Endothelial cell of umbilical vein (primary cell): ENCODE measurements at regions not wholly inside any gene's neighbourhood (a gene's known extent, or its start where the extent isn't known, plus 50 kb on each side); places are given as distances from the start of the nearest gene placed in this dataset.

Experiments used
- BruUV-seq: library from RNA; stranded (reverse); fragments of 400-500 nt; replicated peaks from 2 replicates; lab custom pipeline; 2021; lab: Mats Ljungman, UMichigan
- CTCF ChIA-PET: fragments of 300-600, 350-600 bp; sonication (Branson Sonifier 250); formaldehyde crosslinking; loops from one replicate; lab custom pipeline; 2021; ENCODE audit warnings: antibody characterized with exemption, inconsistent platforms; lab: Charles Lee
- POLR2A ChIA-PET: fragments of 300-600, 350-600 bp; sonication (Branson Sonifier 250); formaldehyde crosslinking; loops from one replicate; lab custom pipeline; 2021; ENCODE audit warnings: antibody characterized with exemption, inconsistent platforms; lab: Charles Lee
- DNase-seq: peaks from one replicate; pipeline ENCODE4 v3.0.0-alpha.2; 2011; ENCODE audit warnings: low read depth, low spot score
- FAIRE-seq: peaks from 2 replicates; lab custom pipeline; 2011; peaks lifted over from hg19 to GRCh38; lab: Jason Lieb, UNC
- H2AFZ ChIP-seq: 2 replicates; pipeline ENCODE4 v1.6.0; 2012; ENCODE audit warnings: low read depth, low read length, control low read depth, inconsistent platforms
- H3K27ac ChIP-seq: 2 replicates; pipeline ENCODE4 v1.5.1; 2011; ENCODE audit warnings: low read depth, mild to moderate bottlenecking, control low read depth, low read length, moderate library complexity; ENCODE audit not compliant: insufficient read depth
- H3K27me3 ChIP-seq, 2 experiments: 2 replicates each; pipeline versions ENCODE4 v1.6.0 to v1.6.1; 2011; ENCODE audit warnings: low read length in 2 of 2, mixed read lengths in 1 of 2; ENCODE audit not compliant: control insufficient read depth in 2 of 2, insufficient read depth in 2 of 2
- H3K36me3 ChIP-seq, 2 experiments: 2 replicates in 1 of 2; 3 replicates in 1 of 2; pipeline ENCODE4 v1.5.1; 2011; ENCODE audit warnings: low read length in 2 of 2, mild to moderate bottlenecking in 1 of 2, moderate library complexity in 1 of 2; ENCODE audit not compliant: control insufficient read depth in 2 of 2, insufficient read depth in 2 of 2; ENCODE audit errors: extremely low read depth in 1 of 2
- H3K4me1 ChIP-seq: 3 replicates; pipeline ENCODE4 v1.5.1; 2011; ENCODE audit warnings: mild to moderate bottlenecking, low read length; ENCODE audit not compliant: control insufficient read depth, insufficient read depth; ENCODE audit errors: extremely low read depth
- H3K4me2 ChIP-seq: 2 replicates; pipeline ENCODE4 v1.6.1; 2011; ENCODE audit warnings: low read length, control low read depth, mixed read lengths; ENCODE audit not compliant: insufficient read depth
- H3K4me3 ChIP-seq, 3 experiments: fragments of 200-600 bp in 1 of 3; sonication (generic), shearing (Covaris generic) in 1 of 3; replicated peaks in 1 of 3; 2 replicates each; pipeline ENCODE4 v1.5.1; 2011 to 2016; ENCODE audit warnings: control low read depth in 3 of 3, low read length in 3 of 3, mild to moderate bottlenecking in 2 of 3, inconsistent platforms in 1 of 3, low read depth in 1 of 3, moderate library complexity in 1 of 3; ENCODE audit not compliant: insufficient read depth in 1 of 3
- H3K79me2 ChIP-seq: 2 replicates; pipeline ENCODE4 v1.6.0; 2012; ENCODE audit warnings: low read length, inconsistent platforms; ENCODE audit not compliant: control insufficient read depth, insufficient read depth
- H3K9ac ChIP-seq: replicated peaks from 2 replicates; pipeline ENCODE3; 2011; ENCODE audit warnings: low read length, control low read depth; ENCODE audit not compliant: insufficient read depth; ENCODE audit errors: extremely low read depth
- H3K9me1 ChIP-seq: replicated peaks from 3 replicates; pipeline ENCODE4 v1.6.0; 2011; ENCODE audit warnings: mild to moderate bottlenecking, low read length; ENCODE audit not compliant: control insufficient read depth, insufficient read depth; ENCODE audit errors: extremely low read depth
- H3K9me3 ChIP-seq: replicated peaks from 2 replicates; pipeline ENCODE4 v1.5.1; 2012; ENCODE audit warnings: low read length, inconsistent platforms; ENCODE audit not compliant: control insufficient read depth, insufficient read depth
- H4K20me1 ChIP-seq: replicated peaks from 2 replicates; pipeline ENCODE3; 2011; ENCODE audit warnings: mild to moderate bottlenecking, low read length; ENCODE audit not compliant: control insufficient read depth, insufficient read depth; ENCODE audit errors: extremely low read depth
- EZH2 ChIP-seq: IDR thresholded peaks from 2 replicates; pipeline ENCODE4 v1.6.1; 2012; ENCODE audit warnings: borderline replicate concordance, low read depth, mild to moderate bottlenecking, moderate library complexity, low read length, inconsistent platforms; ENCODE audit not compliant: severe bottlenecking
- FOS ChIP-seq: IDR thresholded peaks from 2 replicates; pipeline ENCODE4 v1.6.1; 2011; ENCODE audit warnings: mild to moderate bottlenecking, low read length, moderate library complexity, borderline replicate concordance; ENCODE audit not compliant: insufficient read depth
- GATA2 ChIP-seq: IDR thresholded peaks from 2 replicates; pipeline ENCODE4 v1.7.0; 2011; ENCODE audit warnings: low read depth, mild to moderate bottlenecking, moderate library complexity, mixed read lengths, low read length; ENCODE audit not compliant: insufficient read length, insufficient read depth
- MYC ChIP-seq: IDR thresholded peaks from one replicate; pipeline ENCODE4 v1.6.1; 2011; ENCODE audit warnings: mild to moderate bottlenecking, low read depth, low read length
- dilution Hi-C: fragments of 300-500 bp; cut with MboI; formaldehyde crosslinking; loops from one replicate; pipeline ENCODE4 v1.15.0; 2019; ENCODE audit warnings: low sequenced_read_pairs; ENCODE audit not compliant: extremely low pct_ligation_motif_present
- intact Hi-C: fragments of 100-400 bp; cut with micrococcal nuclease; formaldehyde crosslinking; loops from one replicate; pipeline ENCODE4 v1.10.0; 2022
- TF ChIP-seq, protein P1 (sequence below), 2 donors: IDR thresholded peaks; 1 replicate in 1 of 2; 2 replicates in 1 of 2; pipeline ENCODE4 v1.5.1; 2011; ENCODE audit warnings: low read length in 2 of 2, mild to moderate bottlenecking in 2 of 2, moderate library complexity in 2 of 2, control low read depth in 1 of 2, inconsistent platforms in 1 of 2, low read depth in 1 of 2; ENCODE audit not compliant: insufficient read depth in 1 of 2; ENCODE audit errors: extremely low read depth in 1 of 2
- TF ChIP-seq, protein P2 (sequence below): IDR thresholded peaks from 2 replicates; pipeline ENCODE4 v1.6.1; 2011; ENCODE audit not compliant: insufficient read depth, insufficient read length

DNA sequence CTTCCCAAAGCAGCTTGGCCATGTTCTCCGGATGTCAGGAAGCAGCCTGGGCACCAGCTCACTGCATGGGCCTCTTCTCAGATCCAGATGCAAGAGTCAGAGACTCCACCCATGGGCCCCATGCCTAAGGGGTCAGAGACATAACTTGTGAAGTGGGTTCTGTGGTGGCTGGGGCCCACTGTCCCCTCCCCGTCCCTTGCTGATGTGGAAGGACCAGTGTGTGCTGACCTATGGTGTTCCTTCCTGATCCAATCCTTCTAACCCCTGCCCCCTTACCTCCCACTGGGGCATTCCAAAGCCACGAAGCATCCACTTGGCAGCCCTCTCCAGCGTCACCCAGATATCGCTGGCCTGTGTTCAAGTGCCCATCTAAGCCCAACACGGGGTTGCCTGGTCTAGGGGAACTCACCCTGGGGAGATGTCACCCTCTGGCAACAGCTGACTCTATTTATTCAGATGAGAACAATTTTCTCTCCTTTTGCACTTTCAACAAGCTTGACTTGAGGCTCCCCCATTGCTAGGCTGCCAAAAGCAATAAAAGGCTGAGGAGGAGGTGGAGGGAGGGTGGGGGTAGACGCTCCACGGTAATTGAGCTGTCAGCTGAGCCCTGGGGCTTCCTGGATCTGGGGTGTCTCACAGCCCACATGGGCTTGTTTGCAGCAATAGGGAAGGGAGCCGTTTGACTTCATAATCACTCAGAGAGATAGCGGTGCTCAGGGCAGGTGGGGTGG lies 158.5 kb downstream of the ADAMTS15 start:
- H4K20me1 ChIP-seq = no peaks in the 10 kb centered on the region
- H3K9me3 ChIP-seq = no peaks in the 10 kb centered on the region
- H3K36me3 ChIP-seq = no peaks in the 10 kb centered on the region
- DNase-seq (no peak), FAIRE-seq (no peak)
- no peaks in the 10 kb centered on the region for H3K9me1 ChIP-seq
- no peak overlapping the region for H3K27ac ChIP-seq
- H3K4me1 ChIP-seq = no peaks in the 10 kb centered on the region
- dilution Hi-C loops (no loop called here), intact Hi-C loops (no loop called here)
- H3K4me2 ChIP-seq = no peak overlapping the region
- CTCF ChIA-PET = no interaction called here
- POLR2A ChIA-PET = no interaction called here
- H2AFZ ChIP-seq = no peak overlapping the region
- no TSS peak for BruUV-seq
- no peaks in the 10 kb centered on the region for H3K79me2 ChIP-seq
- no peak overlapping the region for H3K4me3 ChIP-seq
- TF ChIP-seq FOS (no peak), EZH2 (no peak), GATA2 (no peak), MYC (no peak)
- TF ChIP-seq, protein P1, sequence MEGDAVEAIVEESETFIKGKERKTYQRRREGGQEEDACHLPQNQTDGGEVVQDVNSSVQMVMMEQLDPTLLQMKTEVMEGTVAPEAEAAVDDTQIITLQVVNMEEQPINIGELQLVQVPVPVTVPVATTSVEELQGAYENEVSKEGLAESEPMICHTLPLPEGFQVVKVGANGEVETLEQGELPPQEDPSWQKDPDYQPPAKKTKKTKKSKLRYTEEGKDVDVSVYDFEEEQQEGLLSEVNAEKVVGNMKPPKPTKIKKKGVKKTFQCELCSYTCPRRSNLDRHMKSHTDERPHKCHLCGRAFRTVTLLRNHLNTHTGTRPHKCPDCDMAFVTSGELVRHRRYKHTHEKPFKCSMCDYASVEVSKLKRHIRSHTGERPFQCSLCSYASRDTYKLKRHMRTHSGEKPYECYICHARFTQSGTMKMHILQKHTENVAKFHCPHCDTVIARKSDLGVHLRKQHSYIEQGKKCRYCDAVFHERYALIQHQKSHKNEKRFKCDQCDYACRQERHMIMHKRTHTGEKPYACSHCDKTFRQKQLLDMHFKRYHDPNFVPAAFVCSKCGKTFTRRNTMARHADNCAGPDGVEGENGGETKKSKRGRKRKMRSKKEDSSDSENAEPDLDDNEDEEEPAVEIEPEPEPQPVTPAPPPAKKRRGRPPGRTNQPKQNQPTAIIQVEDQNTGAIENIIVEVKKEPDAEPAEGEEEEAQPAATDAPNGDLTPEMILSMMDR (IDR thresholded peaks at IDR 0.05; ENCODE audit: extremely low read depth in 1 of 2, insufficient read depth in 1 of 2, low read depth in 1 of 2, low read length in 2 of 2) = no peak
- TF ChIP-seq, protein P2, sequence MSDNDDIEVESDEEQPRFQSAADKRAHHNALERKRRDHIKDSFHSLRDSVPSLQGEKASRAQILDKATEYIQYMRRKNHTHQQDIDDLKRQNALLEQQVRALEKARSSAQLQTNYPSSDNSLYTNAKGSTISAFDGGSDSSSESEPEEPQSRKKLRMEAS = no peak
- H3K9ac ChIP-seq = no peak overlapping the region
- no peaks in the 10 kb centered on the region for H3K27me3 ChIP-seq
